ENCODE measurements at regions not wholly inside any gene's neighbourhood (a gene's known extent, or its start where the extent isn't known, plus 50 kb on each side); places are given as distances from the start of the nearest gene placed in this dataset.

DNA sequence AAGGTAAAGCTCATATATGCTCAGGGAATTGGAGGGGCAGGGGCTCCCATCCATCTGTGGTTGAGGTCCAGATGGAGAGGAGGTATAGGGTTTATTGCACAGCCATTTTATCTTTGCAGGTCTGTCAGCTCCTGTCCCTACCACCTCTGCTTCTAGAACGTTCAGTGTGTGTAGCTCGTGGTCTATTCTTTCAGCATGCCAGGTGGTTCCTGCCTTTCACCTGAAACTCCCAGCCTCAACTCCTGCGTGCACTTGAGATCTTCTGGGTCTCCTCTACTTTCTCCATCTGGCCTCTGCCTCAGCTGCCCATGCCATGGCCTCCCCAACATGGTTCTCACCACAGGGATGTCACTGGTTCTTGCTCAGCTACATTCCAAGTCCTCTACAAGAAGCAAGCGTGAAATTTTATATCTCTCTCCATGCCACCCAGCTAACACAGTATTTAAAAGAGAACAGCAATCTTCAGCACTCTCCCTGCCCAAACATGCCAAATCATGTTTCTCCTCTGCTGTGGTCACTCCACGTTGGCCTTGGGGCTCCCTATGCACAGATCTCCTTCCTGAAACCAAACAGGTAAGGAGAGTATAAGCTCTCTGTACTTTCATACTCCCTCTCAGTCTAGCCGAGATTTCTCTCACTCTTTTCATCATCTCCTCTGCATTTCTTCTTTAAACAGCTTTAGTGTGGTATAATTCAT, 157.8 kb upstream of the TRPC6 start:
- TF ChIP-seq, protein P1, sequence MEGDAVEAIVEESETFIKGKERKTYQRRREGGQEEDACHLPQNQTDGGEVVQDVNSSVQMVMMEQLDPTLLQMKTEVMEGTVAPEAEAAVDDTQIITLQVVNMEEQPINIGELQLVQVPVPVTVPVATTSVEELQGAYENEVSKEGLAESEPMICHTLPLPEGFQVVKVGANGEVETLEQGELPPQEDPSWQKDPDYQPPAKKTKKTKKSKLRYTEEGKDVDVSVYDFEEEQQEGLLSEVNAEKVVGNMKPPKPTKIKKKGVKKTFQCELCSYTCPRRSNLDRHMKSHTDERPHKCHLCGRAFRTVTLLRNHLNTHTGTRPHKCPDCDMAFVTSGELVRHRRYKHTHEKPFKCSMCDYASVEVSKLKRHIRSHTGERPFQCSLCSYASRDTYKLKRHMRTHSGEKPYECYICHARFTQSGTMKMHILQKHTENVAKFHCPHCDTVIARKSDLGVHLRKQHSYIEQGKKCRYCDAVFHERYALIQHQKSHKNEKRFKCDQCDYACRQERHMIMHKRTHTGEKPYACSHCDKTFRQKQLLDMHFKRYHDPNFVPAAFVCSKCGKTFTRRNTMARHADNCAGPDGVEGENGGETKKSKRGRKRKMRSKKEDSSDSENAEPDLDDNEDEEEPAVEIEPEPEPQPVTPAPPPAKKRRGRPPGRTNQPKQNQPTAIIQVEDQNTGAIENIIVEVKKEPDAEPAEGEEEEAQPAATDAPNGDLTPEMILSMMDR (conservative IDR thresholded peaks at IDR 0.05), result no peak
- no peak overlapping the region for H3K27ac ChIP-seq

DNA sequence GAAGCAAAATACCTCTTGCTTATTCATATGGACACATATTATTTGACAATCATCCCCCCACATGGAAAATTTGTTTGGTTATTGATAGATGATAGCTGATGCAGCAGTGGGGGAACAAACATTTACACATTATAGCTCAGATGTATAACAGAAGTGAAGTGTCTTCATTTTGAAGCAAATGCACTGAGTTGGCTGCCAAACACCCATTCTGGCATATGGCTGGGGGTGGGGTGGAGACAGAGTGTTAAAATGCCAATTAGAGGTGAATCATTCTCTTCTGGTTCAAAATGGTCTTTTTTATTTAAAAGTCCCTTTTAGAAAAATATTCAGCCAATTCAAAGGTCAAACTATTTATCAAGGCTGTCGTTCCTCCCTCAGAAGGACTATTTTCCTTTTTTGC, 157.3 kb upstream of the TRPC6 start:
- no peak overlapping the region for H3K27ac ChIP-seq
- TF ChIP-seq, protein P1 (conservative IDR thresholded peaks at IDR 0.05), result no peak

DNA sequence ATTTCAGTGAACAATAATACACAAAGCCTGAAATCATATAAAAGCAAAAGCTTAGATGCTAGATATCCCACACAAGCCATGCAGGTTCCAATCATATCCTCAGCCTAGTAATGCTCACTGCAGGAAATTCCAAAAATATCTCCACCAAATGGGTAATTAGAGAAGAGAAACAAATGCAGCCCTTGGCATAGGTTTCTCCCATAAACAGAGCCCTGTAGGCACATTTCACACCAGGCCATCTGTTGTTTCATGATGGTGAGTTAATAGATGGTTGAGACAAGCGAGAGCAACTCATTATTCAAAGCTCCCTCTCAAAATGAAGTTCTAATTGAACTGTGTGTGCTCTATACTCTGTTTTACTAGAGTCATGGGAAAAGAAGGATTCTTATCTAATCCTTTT, 154.6 kb upstream of the TRPC6 start:
- H3K27ac ChIP-seq, result no peak overlapping the region
- TF ChIP-seq, protein P1 (conservative IDR thresholded peaks at IDR 0.05), result no peak

GRCh38 chr11:101729406-101730078, 145.7 kb upstream of the TRPC6 start:
- TF ChIP-seq, protein P1 (conservative IDR thresholded peaks at IDR 0.05), result no peak
- H3K27ac ChIP-seq, result no peak overlapping the region

DNA sequence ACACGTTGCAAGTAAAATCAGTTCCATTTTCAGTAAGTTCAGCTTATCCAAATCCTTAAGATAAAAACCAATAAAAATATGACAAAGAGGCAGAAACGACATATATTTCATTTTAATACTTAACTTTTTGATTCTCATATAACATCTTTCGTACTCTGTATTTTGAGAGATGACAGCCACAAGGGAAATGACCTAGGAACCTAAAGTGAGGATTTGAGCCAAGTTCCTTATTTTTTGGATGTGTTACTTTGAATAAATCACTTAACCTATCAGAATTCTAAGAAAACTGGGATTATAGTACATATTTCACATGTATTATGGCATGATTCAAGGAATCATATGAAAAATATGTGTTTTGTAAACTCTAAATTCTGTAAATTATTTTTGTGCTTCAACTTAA, 143.6 kb upstream of the TRPC6 start:
- TF ChIP-seq, protein P1 (conservative IDR thresholded peaks at IDR 0.05), result no peak
- H3K27ac ChIP-seq, result no peak overlapping the region

- no peak overlapping the region for H3K27ac ChIP-seq
- TF ChIP-seq, protein P1 (conservative IDR thresholded peaks at IDR 0.05), result no peak
Measured at GRCh38 chr11:101726988-101727387, 143.2 kb upstream of the TRPC6 start.

DNA sequence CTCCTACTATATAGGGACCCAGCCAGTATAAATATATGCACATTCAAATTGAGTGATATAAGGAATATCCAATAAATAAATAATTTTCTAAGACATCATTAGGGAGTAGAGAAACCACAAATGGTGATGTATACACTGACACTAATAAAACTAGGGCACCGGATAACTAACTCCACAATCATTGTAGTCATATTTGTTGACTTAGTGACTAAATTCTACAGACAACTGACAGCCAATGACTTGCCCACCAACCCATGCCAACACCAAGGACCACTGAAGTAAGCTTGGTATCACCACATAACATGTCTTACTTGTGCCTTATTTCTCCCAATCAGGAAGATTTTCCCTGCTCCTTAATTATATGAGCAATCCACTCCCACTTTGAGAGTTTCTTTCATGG, 139.6 kb upstream of the TRPC6 start:
- TF ChIP-seq, protein P1 (conservative IDR thresholded peaks at IDR 0.05), result no peak
- H3K27ac ChIP-seq, result no peak overlapping the region

Data from VCaP (cell line).